ENCODE measurements at regions not wholly inside any gene's neighbourhood (a gene's known extent, or its start where the extent isn't known, plus 50 kb on each side); places are given as distances from the start of the nearest gene placed in this dataset.

DNA sequence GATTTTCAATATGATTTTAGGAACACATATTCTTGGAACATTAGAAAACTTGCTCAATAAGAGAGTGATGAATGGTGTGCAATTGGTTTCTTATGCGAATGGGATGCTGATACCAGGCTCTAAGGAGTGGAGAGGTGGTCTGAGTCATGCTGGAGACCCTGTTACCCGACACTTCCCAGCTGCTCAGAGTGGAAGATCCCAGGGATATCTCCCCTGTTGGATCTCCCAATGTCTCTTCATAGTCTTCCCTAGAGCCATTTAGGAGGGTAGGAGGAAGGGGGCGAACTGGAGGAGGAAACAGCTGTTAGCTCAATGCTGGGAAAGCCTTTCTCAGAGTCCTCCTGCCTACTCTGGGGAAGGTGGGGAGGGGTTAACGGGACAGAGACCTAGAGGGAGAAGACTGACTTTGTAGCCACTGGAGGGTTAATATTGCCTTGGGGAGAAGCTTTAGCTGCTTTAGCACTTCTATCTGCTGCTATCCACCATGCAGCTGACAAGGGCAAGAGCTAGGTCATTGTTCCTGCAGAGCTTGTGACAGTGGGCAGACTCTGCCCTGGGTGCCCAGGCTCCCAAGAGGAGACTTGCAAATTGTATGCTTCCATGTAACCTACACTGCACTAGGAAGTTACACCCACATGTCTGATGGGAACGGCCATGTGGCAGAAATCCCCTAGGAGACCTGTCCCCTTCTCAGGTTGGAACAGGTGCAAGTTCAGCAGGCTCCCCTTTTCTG is 301.0 kb downstream of the GADD45G start:
- Histone ChIP-seq H2BK5ac (ENCODE audit: low read depth, low read length) (no peak overlapping the region), H3K56ac (replicated peaks; ENCODE audit: insufficient read length, low read depth, low read length) (no peak overlapping the region), H3K27me3 (replicated peaks in 1 of 4; ENCODE audit: control insufficient read depth in 3 of 4, extremely low read depth in 1 of 4, insufficient read depth in 3 of 4, low read length in 3 of 4) (no peaks in the 10 kb centered on the region), H3K4me1 (replicated peaks in 1 of 4; ENCODE audit: control insufficient read depth in 3 of 4, insufficient read depth in 4 of 4, low read length in 3 of 4) (peaks cover 0 to 5% (median 3%) of the 10 kb centered on the region in 4 experiments; a peak in 3 of 7 replicates), H2BK20ac (ENCODE audit: low read length) (no peak overlapping the region), H3K23me2 (ENCODE audit: low read depth, low read length) (no peaks in the 10 kb centered on the region; the same call in 1 of the 2 replicates), H3K36me3 (ENCODE audit: control insufficient read depth in 2 of 4, insufficient read depth in 4 of 4, low read length in 3 of 4) (no peaks in the 10 kb centered on the region), H3K4me2 (ENCODE audit: insufficient read depth in 1 of 2, low read depth in 2 of 2, low read length in 2 of 2) (no peak overlapping the region), H3K4me3 (ENCODE audit: extremely low read depth in 1 of 4, insufficient read depth in 2 of 4, low read depth in 3 of 4, low read length in 4 of 4) (no peak overlapping the region), H2AFZ (ENCODE audit: low read length) (peak overlapping the region; percentile 73; the same call in 1 of the 2 replicates), H3K23ac (ENCODE audit: insufficient read length) (no peak overlapping the region), H3K79me2 (ENCODE audit: control insufficient read depth in 1 of 2, insufficient read depth in 2 of 2, low read length in 2 of 2) (no peaks in the 10 kb centered on the region), H2BK15ac (ENCODE audit: low read length) (no peak overlapping the region), H3K9ac (replicated peaks in 1 of 4; ENCODE audit: extremely low read depth in 1 of 4, low read depth in 3 of 4, low read length in 3 of 4) (no peak overlapping the region), H4K91ac (replicated peaks; ENCODE audit: insufficient read length, low read length) (no peak overlapping the region), H3K18ac (ENCODE audit: extremely low read depth, low read length) (no peak overlapping the region), H4K8ac (ENCODE audit: extremely low read depth, insufficient read depth, low read length) (no peak overlapping the region), H3K79me1 (ENCODE audit: low read depth, low read length) (no peaks in the 10 kb centered on the region), H4K20me1 (replicated peaks in 1 of 2; ENCODE audit: control insufficient read depth in 1 of 2, insufficient read depth in 2 of 2, low read length in 2 of 2) (no peaks in the 10 kb centered on the region), H3K27ac (ENCODE audit: low read depth, low read length) (no peak overlapping the region), H3K14ac (ENCODE audit: insufficient read length) (no peak overlapping the region), H2BK12ac (ENCODE audit: low read depth, low read length) (peak overlapping the region; percentile 41; the same call in 1 of the 2 replicates), H4K5ac (ENCODE audit: insufficient read length, low read depth, low read length) (no peak overlapping the region), H3K9me3 (ENCODE audit: insufficient read depth in 2 of 2, low read depth in 1 of 2, low read length in 1 of 2) (no peaks in the 10 kb centered on the region), H3K4ac (replicated peaks; ENCODE audit: insufficient read length, low read depth, low read length) (no peak overlapping the region), H2AK5ac (ENCODE audit: low read depth, low read length) (no peak overlapping the region), H2BK120ac (replicated peaks; ENCODE audit: low read depth, low read length) (no peak overlapping the region)
- FAIRE-seq = no peak
- WGBS, 2 experiments (ENCODE audit: extremely low coverage in 1 of 2, insufficient coverage in 1 of 2, insufficient read length in 1 of 2, insufficient replicate concordance in 2 of 2, low coverage in 1 of 2, low lambda C conversion rate in 2 of 2, missing lambda C conversion rate in 1 of 2) = 86% methylated on average over 5 of the region's 5 CpGs; no CpG with 5 or more reads in 1 of the 2 experiments
- ChIA-PET POLR2A (ENCODE audit: partially characterized antibody) (interaction anchor here (1.7 kb wide), 1 partner anchor 302 kb away, joined by 6 read pairs; no protein-coding TSS in a partner anchor), CTCF (ENCODE audit: partially characterized antibody) (interaction anchor here (1.0 to 1.6 kb wide), 3 partner anchors 10 to 308 kb away, joined by 6 to 8 read pairs (median 6); no protein-coding TSS in a partner anchor)
- TF ChIP-seq RFX5 (IDR thresholded peaks at IDR 0.05; ENCODE audit: borderline replicate concordance, low read depth, low read length) = no peak
- no peak for TF ChIP-seq SP1 (IDR thresholded peaks at IDR 0.05; ENCODE audit: low read depth, low read length)
- TF ChIP-seq CREB1 (IDR thresholded peaks at IDR 0.05) = no peak
- no peak for TF ChIP-seq HDAC6 (IDR thresholded peaks at IDR 0.05; ENCODE audit: low read depth, low read length)
- no peak for TF ChIP-seq EZH2 (IDR thresholded peaks at IDR 0.05; ENCODE audit: low read depth, low read length, severe bottlenecking)
- no peak for TF ChIP-seq EP300 (IDR thresholded peaks at IDR 0.05; ENCODE audit: borderline replicate concordance in 1 of 2, low read depth in 2 of 2, low read length in 2 of 2)
- peak in 1 of 2 experiments; percentile 41 for DNase-seq (ENCODE audit: low read depth in 1 of 2, low spot score in 2 of 2)

Data from H1 (cell line).